NCI-H2107 (cell line): ENCODE measurements at regions not wholly inside any gene's neighbourhood (a gene's known extent, or its start where the extent isn't known, plus 50 kb on each side); places are given as distances from the start of the nearest gene placed in this dataset.
"Not testable (repeated sequence)": the region's sequence is repeated elsewhere in the genome, so short reads cannot be mapped to it uniquely, and the experiment has no call there.

Experiments used
- DNase-seq: peaks from one replicate; lab custom pipeline; 2025; lab: John Stamatoyannopoulos, UW

DNA sequence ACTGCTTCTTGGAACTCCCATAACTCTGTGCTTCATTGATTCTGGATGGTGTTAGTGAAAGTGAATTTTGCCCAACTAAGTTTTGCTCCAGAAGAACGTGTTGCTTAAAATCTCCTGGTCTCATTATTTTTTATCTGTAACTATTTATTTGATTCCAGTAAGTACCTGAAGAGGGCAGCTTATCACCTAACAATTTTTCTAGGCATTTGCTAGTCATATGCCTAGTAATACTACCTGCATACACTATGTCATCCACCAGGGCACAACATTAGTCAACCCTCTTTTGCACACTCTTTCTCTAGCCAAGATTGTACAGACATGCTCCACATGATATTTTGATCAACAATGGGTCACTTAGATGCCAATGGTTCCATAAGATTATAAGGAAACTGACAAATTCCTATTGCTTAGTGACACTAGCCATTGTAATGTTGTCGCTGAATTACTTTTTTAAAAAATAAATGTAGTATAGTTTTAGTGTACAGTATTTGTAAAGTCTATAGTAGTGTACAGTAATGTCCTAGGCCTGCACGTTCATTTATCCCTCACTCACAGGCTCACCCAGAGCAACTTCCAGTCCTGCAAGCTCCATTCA is 499.9 kb upstream of the AADAT start:
- no peak for DNase-seq

DNA sequence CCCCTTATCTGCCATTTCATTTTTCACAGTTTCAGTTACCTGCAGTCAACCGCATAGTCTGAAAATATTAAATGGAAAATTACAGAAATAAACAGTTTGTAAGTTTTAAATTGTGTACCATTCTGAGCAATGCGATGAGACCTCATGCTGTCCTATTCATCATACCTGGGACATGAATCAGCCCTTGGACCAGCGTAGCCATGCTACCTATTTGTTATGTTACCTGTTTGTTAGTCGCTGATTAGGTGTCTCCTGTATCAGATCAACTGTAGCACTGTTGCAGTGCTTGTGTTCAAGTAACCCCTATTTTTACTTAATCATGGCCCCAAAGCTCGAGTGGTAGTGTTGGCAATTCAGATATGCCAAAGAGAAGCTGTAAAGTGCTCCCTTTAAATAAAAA is 492.2 kb upstream of the AADAT start:
- DNase-seq: no peak

DNA sequence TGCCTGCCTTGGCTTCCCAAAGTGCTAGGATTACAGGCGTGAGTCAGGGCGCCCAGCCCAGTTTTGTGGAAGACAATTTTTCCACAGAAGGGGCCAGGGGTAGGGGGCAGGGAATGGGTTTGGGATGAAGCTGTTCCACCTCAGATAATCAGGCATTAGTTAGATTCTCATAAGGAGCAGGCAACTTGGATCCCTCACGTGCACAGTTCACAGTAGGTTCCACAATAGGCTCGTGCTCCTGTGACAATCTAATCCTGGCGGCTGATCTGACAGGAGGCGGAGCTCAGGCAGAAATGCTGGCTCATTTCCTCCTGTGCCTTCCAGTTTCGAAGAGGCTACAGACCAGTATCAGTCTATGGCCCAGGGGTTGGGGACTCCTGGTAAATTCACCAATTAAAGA is 491.6 kb upstream of the AADAT start:
- DNase-seq: no peak

DNA sequence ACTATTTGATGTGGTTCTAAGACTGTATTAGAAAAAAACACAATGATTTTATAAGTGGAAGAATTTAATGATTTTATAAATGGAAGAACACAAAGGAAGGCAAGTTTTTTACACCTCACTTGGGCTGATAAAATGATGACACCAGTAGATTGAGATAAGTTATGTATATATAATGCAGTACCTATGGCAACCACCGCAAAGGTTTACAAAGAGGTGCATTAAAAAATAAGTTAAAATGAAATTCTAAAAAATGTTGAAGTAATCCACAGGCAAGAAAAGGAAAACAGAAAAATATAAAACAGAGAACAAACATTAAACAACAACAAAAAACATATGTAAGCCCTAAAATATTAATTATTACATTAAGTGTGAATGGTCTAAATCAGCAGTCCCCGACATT is 490.9 kb upstream of the AADAT start:
- DNase-seq: no peak

DNA sequence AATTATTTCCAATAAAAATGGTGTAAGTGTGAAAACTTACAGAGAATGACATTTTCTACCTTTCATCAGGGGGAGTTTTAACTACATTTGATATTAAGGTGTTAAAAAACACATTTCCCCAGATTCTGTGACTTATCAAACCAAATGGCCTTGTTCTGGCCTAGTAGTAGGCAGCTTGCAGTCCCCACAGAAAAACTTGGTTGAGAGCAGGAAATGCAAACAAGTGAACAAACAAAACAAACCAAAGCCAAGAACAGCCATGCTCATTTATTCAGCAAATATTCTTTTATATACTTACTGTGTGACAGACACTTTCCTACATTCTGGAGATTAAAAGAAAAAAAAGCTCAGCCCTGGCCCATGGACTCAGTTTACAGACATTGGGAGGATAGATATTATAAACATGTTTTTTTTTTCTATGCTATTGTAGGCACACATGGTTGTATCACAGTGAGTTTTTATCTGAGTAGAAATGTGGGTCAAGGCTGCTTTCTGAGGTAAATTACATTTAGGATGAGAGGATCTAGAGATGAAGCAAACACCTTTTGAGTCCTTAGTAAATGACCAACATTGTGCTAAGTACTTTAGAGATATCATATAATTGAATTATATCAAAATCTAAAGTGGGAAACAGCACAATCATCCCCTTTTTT is 449.2 kb upstream of the AADAT start:
- DNase-seq: no peak

DNA sequence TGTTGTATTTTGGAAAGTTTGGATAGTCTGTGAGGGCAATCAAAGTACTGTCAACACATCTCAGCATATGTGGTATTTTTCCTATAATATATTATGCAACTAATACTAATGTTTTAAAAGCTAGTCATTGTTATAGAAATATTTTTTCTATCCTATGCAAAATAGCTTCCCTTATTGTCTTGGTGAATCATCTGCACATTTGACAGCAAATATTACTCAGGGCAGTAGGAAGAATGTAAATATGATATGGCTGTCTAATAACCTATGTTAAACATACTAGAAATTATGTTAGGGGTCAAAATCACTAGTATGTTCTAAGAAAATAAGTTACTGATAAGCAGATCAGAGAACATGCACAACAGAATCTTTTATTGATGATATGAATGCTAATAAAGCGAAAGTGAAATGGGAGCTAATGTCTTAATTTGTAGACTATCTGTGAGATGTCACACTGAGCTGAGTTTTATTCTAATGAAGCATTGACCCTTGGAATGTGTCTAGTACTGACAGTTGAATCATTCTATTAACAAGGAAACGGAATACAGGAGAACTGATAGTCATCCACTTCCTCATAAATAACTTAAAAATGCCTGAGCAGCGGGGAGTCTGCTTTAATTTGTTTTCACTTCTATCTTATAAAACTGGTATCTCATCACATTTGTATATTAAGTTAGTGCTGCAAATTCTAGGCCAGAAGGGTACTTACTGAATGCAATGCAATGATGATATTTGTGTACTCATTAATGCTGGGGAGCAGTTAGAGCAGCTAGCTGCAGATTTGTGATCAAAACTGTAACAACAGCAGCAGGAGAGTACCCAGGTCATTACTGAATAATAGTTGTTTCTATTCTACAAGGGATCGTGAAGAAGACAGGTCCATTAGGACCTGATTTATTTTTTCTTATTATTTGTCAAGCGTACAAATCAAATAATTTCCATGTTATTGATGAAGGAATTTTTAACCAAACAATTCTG is 440.3 kb upstream of the AADAT start:
- no peak for DNase-seq

DNA sequence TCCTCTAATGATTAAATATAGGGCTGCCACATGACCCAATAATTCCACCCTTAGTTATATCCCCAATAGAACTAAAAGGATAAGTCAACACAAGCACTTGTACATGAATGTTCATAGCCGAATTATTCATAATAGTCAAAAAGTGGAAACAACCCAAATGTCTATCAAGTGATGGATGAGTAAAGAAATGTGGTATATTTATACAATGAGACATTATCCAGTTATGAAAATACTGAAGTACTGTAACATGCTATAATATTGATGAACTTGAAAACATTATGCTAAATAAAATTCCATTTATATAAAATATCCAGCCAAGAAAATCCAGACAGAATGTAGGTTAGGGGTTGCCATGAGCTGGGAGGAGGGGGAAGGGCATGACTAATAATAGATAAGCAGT is 436.7 kb upstream of the AADAT start:
- DNase-seq: no peak

DNA sequence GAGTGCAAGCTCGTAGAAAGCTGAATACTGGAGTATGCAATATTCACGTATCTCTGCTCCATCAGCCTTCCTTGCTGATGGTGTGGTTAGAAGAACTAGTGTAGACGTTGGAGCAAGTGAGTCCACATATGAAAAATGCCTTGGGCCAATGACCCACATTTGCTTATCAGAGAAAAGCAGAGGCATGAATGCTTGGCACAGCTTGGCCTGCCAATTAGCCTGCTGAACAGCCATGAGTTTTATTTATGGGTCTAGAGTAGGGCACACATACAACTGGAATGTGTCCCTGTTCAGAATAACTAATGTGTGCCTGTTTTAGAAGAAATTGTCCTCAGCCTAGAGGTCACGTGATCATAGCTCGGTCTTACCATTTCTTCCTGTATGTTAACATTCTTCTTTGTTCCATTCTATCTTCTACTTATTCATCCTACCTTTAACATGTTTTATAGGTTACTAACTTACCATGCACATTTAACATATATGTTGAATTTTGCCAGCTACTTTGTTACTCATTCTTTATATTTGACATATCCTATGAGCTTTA is 432.7 kb upstream of the AADAT start:
- DNase-seq: no peak

DNA sequence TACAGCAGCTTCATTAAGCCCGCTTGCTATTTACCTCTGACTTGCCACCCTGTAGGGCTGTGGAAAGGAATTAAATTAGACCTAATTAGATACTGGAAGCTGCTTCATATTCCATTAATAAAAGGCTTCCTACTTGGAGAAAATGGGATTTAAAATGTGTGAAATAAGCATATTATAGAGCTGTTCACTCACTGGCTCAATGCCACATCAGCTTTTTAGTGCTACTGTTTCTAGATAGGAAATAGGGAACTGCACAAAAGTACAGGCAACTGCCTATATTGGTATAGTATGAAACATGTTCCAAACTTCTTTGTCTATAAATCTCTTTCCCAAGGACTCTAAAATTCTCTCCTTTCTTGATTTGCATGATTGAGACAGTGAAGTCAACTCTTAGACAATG is 407.9 kb upstream of the AADAT start:
- no peak for DNase-seq

DNA sequence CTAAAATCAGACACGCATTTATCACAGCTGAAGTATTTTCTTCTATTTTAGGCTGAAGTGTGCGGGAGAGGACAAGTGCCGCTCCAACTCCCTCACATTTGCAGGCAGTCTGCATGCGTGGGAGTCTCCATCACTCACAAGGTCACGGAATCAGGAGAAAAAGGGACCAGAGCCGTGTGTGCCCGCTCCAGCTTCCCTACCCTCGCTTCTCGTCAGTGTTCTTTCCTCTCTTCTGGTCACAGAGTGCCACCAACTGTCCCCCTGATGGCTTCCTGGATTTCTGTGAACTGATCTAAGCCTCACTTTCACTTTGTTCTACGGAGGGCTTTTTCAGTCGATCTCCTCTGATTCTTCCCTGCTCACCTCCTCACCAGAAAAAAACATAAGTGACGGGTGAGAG is 407.4 kb upstream of the AADAT start:
- DNase-seq: no peak

DNA sequence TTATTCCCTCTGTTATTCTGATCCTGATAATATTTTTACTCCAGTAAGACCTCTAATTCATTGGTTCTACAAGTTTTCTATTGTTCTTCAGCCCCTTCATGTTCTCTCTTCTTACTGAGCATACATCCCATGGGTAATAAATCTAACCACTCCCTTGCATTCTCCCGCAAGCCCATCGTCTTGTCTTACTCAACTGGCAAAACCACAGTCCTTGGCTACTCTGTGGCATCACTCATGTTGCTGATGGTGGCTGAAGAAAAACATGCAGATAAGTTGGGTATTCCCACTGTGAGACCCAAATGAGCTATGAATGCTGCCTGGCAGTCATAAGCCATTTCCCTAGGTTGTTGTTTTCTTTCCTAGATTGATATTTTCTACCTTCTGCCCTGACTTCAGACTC is 402.2 kb upstream of the AADAT start:
- DNase-seq: no peak

DNA sequence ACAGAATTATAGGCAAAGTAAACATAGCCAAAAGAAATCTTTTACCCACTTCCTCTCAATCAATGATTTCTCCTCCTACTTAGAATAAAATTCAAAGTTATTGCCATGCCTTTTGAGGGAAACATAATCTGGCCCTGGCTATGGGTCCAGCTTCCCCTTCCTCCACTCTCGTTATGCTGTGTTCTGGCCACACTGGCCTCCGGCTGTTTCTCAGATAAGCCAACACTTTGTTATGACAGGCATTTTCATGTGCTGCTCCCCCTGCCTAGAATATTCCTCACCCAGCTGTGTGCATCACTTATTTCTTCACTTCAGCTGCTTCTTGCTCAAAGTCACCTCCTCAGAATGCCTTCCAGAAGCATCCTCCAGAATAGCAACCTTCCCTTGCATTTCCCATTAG is 386.6 kb upstream of the AADAT start:
- DNase-seq: no peak

DNA sequence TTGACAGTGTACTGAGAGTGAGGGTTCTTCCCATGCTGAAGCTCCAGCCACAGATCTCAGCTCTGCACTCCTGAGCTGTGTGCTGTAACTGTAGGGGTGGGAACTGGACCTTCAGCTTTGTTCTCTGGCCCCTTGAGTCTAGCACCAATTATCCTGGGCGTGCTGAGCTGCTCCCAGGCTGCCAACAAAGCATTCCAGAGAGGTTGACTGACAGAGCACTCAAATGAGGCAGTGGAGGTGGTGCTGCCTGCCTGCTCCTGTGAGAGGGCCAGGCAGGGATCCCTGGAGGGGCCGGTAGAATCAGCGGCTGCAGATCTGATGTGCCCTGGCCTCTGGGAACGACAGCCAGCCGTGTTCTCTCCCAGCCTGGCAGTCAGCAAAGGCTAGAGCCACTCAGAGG is 375.7 kb upstream of the AADAT start:
- DNase-seq: no peak

DNA sequence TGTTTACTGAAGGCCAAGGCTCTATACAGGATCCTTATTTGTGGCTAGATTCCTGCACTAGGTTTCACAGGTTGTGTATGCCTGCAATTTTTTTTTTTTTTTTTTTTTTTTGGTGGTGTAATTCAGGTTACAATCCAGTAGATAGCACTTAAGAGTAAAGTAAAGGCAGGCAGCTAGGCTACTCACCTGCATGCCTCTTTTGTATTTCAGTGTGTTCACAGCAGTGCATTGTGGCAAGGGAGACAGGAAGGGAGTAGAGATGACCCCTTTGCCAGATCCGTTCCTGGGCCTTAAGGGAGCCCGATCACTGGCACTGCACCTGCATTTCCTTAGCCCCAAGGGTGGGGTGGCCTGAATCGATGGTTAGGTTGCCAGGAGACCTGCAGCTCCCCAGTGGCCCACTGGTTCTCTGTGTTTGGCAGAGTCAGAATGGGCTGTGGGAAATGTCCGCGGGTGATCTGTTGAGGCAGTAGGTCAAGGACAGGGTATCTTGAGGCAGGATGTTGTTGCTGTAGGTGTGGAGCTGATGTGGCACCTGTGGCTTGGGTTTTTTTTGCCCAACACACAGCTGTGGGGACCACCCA is 374.9 kb upstream of the AADAT start:
- DNase-seq: no peak

DNA sequence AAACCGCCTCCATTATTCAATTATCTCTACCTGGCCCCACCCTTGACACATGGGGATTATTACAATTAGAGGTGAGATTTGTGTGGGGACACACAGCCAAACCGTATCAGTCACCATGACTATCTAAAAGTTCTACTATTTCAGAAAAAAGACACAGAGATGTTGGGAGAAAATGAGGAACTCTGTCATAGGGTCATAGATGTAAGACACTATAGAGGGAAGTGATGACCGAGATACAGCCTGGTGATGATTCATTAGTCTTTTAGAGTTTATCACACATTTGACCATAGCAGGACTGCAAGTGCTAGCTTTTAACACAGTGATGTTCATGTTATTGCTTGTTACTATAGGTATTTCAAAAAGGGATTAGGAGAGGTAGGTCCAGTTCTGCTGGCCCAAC is 357.0 kb upstream of the AADAT start:
- no peak for DNase-seq

DNA sequence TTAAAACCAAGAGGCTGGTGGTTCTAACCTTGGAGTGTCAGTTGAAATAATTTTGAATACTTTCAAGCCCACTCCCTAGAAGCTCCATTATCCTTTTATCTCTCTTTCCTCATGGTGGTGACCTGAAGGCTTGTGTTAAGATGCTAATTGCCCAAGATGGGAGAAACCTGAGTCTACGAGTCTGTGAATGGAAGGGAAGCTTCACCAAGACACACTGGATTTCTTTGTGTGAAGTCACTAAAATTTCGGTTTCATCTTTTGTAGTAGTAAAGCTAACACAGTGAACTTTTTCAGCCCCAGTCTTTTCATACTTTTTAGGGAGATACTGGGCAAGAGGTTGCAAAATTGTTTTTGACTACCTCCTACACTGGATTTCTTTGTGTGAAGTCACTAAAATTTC is 351.4 kb upstream of the AADAT start:
- DNase-seq: not testable (repeated sequence)

DNA sequence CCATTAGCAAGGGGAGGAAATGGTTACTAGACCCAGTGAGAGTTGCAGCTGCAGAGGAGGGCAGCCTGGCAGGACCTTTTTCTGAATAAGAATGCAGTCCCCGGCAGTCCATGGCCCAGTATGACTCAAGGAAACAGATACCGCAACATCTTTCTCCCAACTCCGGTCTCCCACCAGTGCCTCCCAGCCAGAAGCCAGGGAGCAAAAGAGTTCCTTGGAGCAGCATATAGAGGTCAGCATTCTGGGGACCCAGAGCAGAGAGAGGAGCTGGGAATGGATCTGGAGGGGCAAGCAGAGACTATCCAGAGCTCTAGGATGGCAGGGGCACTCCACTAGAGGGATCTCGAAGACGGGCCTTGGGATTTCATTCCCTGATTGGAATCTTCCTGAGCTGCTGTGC is 339.2 kb upstream of the AADAT start:
- DNase-seq: no peak

DNA sequence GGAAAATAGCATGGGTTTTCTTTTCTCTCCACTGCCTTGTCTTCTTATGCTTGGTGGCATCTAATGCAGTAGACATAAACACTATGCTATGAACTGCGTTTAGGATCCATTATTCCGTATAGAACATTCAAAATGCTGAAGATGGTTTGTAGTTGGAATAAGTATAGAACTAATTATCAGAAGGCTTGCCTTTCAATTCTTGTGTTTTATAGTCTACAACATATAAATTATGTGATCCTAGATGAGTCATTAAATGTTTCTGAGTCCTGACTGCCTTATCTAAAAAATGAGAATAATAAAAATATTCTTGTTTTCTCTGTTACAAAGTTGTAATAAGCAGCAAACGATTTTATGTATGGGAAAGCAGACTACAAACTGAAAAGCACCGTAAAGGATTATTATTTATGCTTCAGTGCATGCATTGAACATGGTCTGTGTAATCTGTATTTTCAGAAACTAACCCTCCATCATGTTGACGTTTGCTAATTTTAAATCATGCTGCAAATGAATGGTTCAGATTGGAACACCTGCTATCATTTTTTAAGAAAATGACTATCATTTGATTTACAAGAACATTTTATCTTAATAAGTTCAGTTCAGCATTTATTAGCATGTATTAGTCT is 335.9 kb upstream of the AADAT start:
- no peak for DNase-seq

DNA sequence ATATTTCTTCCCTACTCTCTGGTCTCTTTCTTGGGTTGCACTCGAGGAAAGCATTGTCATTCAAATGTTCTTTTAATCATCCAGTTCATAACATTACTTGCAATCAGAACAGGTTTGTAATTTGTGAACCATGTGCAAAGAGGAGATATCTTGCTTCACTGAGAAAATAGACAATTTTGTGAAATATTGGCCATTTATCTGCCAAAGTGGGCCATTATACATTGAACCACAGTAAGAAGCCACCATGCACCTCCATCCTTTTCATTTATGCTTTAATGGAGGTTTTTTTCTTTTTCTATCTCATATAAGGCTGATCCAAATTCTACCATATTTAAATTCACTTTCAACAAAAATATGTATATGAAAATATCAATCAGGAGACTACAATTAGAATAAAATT is 335.3 kb upstream of the AADAT start:
- DNase-seq: no peak

DNA sequence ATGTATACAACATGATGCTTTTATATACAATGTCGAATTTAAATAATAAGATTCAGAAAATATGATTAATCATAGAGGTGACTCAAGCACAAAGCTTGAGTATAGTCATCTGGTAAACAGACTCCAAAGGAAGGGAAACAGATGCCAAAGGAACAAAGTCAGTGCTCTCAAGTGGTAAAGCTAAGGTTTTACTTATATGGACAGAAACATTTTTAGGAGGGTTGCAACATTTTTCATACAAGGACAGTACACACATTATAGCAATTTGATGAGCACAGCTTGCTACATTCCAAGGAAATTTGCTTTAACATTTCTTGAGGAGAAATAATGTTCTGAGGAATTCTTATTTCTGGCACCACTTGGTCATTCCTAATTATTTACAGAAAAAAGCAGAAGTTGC is 333.4 kb upstream of the AADAT start:
- no peak for DNase-seq

DNA sequence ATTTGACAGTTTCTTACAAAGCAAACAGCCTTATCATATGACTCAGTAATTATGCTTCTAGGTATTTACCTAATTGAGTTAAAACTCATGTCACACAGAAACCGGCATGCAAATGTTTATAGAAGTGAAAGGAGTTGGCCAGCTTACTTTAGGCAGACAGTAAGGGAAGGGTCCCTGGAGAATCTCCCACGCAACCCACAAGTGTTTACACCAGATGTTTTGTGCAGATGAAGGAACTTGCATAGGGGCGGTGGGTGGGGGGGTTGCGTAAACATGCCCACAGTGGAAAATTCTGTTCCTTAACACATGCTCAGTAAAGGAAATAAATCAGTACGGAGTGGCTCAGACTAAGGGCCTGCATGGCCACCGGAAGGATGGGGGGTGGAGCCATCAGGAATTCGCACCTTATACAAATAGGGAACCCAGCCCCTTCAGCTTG is 330.5 kb upstream of the AADAT start:
- DNase-seq: no peak

DNA sequence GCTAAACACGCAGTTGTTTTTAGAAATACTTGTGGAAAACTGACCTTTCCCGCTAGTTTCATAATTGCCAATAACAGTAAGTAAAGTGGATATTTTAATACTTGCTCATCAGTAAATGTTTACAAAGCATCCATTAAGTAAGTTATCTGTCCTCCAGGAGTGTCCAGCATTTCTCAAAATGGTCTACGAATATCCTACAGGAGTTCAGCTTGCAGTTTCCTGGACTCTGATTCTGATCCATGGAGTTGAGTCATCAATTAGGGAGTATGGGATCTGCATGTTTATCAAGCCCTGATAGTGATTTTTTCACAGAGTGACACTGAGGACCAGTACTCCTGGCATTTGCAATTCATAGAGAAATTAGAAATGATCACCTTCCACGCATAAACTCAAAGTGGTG is 325.2 kb upstream of the AADAT start:
- no peak for DNase-seq
